ENCODE measurements at regions not wholly inside any gene's neighbourhood (a gene's known extent, or its start where the extent isn't known, plus 50 kb on each side); places are given as distances from the start of the nearest gene placed in this dataset.

GRCh38 chr6:77362055-77362454 is 101.2 kb downstream of the HTR1B start:
- Mint-ChIP-seq H3K9me3 (ENCODE audit: unreplicated experiment) (peaks cover 1% of the 10 kb centered on the region), H3K27ac (ENCODE audit: unreplicated experiment) (no peak overlapping the region), H3K4me3 (ENCODE audit: unreplicated experiment) (no peak overlapping the region), H3K27me3 (ENCODE audit: unreplicated experiment) (no peaks in the 10 kb centered on the region), H3K4me1 (ENCODE audit: low read depth, unreplicated experiment) (peaks cover 3% of the 10 kb centered on the region), H3K36me3 (ENCODE audit: unreplicated experiment) (peaks cover 5% of the 10 kb centered on the region)
- no peak for DNase-seq
- no peak for TF ChIP-seq CTCF (IDR thresholded peaks at IDR 0.05; ENCODE audit: partially characterized antibody, unreplicated experiment)

- no peak for DNase-seq
- Mint-ChIP-seq H3K36me3 (ENCODE audit: unreplicated experiment) (peaks cover 5% of the 10 kb centered on the region), H3K27me3 (ENCODE audit: unreplicated experiment) (no peaks in the 10 kb centered on the region), H3K4me3 (ENCODE audit: unreplicated experiment) (no peak overlapping the region), H3K9me3 (ENCODE audit: unreplicated experiment) (peaks cover 1% of the 10 kb centered on the region), H3K27ac (ENCODE audit: unreplicated experiment) (no peak overlapping the region), H3K4me1 (ENCODE audit: low read depth, unreplicated experiment) (peaks cover 3% of the 10 kb centered on the region)
- no peak for TF ChIP-seq CTCF (IDR thresholded peaks at IDR 0.05; ENCODE audit: partially characterized antibody, unreplicated experiment)
Measured at GRCh38 chr6:77361018-77361417, 102.3 kb downstream of the HTR1B start.

GRCh38 chr6:77356821-77357220 is 106.5 kb downstream of the HTR1B start:
- TF ChIP-seq CTCF (IDR thresholded peaks at IDR 0.05; ENCODE audit: partially characterized antibody, unreplicated experiment) = no peak
- Mint-ChIP-seq H3K9me3 (ENCODE audit: unreplicated experiment) (no peaks in the 10 kb centered on the region), H3K27me3 (ENCODE audit: unreplicated experiment) (no peaks in the 10 kb centered on the region), H3K4me3 (ENCODE audit: unreplicated experiment) (no peak overlapping the region), H3K27ac (ENCODE audit: unreplicated experiment) (no peak overlapping the region), H3K36me3 (ENCODE audit: unreplicated experiment) (no peaks in the 10 kb centered on the region), H3K4me1 (ENCODE audit: low read depth, unreplicated experiment) (no peaks in the 10 kb centered on the region)
- no peak for DNase-seq

- DNase-seq = no peak
- H3K36me3 Mint-ChIP-seq (ENCODE audit: unreplicated experiment) = no peaks in the 10 kb centered on the region
- no peak overlapping the region for H3K4me3 Mint-ChIP-seq (ENCODE audit: unreplicated experiment)
- H3K4me1 Mint-ChIP-seq (ENCODE audit: low read depth, unreplicated experiment) = no peaks in the 10 kb centered on the region
- no peak overlapping the region for H3K27ac Mint-ChIP-seq (ENCODE audit: unreplicated experiment)
- H3K27me3 Mint-ChIP-seq (ENCODE audit: unreplicated experiment) = no peaks in the 10 kb centered on the region
- no peaks in the 10 kb centered on the region for H3K9me3 Mint-ChIP-seq (ENCODE audit: unreplicated experiment)
- TF ChIP-seq CTCF (IDR thresholded peaks at IDR 0.05; ENCODE audit: partially characterized antibody, unreplicated experiment) = no peak
Measured at GRCh38 chr6:77354581-77354980, 108.7 kb downstream of the HTR1B start.

GRCh38 chr6:77353129-77353528 is 110.2 kb downstream of the HTR1B start:
- no peaks in the 10 kb centered on the region for H3K36me3 Mint-ChIP-seq (ENCODE audit: unreplicated experiment)
- no peaks in the 10 kb centered on the region for H3K4me1 Mint-ChIP-seq (ENCODE audit: low read depth, unreplicated experiment)
- no peak for DNase-seq
- H3K27me3 Mint-ChIP-seq (ENCODE audit: unreplicated experiment) = no peaks in the 10 kb centered on the region
- H3K27ac Mint-ChIP-seq (ENCODE audit: unreplicated experiment) = no peak overlapping the region
- no peak for TF ChIP-seq CTCF (IDR thresholded peaks at IDR 0.05; ENCODE audit: partially characterized antibody, unreplicated experiment)
- H3K4me3 Mint-ChIP-seq (ENCODE audit: unreplicated experiment) = no peak overlapping the region
- H3K9me3 Mint-ChIP-seq (ENCODE audit: unreplicated experiment) = no peaks in the 10 kb centered on the region
